Vagina (tissue), 2 donors: ENCODE measurements at regions not wholly inside any gene's neighbourhood (a gene's known extent, or its start where the extent isn't known, plus 50 kb on each side); places are given as distances from the start of the nearest gene placed in this dataset.

Experiments used
- DNase-seq, 2 donors: peaks; one replicate each; pipeline ENCODE4 v3.0.0-alpha.2; 2017; ENCODE audit errors: extremely low spot score in 2 of 2
- H3K27ac ChIP-seq: fragments of 200-600 bp; sonication (generic); one replicate; pipeline ENCODE4 v1.5.1; 2019
- H3K27me3 ChIP-seq: fragments of 200-600 bp; sonication (generic); one replicate; pipeline ENCODE4 v1.5.1; 2019
- H3K36me3 ChIP-seq, 2 donors: fragments of 200-600 bp; sonication (generic); one replicate each; pipeline ENCODE4 v1.5.1; 2017 to 2019
- H3K4me1 ChIP-seq: fragments of 200-600 bp; sonication (generic); one replicate; pipeline ENCODE4 v1.5.1; 2019
- H3K4me3 ChIP-seq, 2 donors: fragments of 200-600 bp; sonication (generic); 1 replicate in 1 of 2; 2 replicates in 1 of 2; pipeline ENCODE4 v1.5.1; 2016 to 2019
- H3K9me3 ChIP-seq: fragments of 200-600 bp; sonication (generic); one replicate; pipeline ENCODE4 v1.5.1; 2019
- POLR2A ChIP-seq, 2 donors: fragments of 450-650 bp; IDR thresholded peaks; one replicate each; pipeline ENCODE4 v1.6.1; 2017; ENCODE audit warnings: antibody characterized with exemption in 2 of 2, mild to moderate bottlenecking in 2 of 2, moderate library complexity in 2 of 2
- POLR2AphosphoS5 ChIP-seq, 2 donors: sonication (generic); formaldehyde crosslinking; IDR thresholded peaks; one replicate each; pipeline ENCODE4 v1.9.0; 2017; ENCODE audit warnings: antibody characterized with exemption in 2 of 2, mild to moderate bottlenecking in 2 of 2, low read depth in 1 of 2; ENCODE audit not compliant: insufficient read depth in 1 of 2
- intact Hi-C: fragments of 100-400 bp; cut with DNase I; formaldehyde crosslinking; loops from one replicate; pipeline ENCODE4 v1.15.1; 2023
- TF ChIP-seq, protein P1 (sequence below), 3 experiments: fragments of 450-650 bp in 2 of 3; fragments of 200-600 bp in 1 of 3; sonication (generic) in 1 of 3; IDR thresholded peaks; one replicate each; pipeline ENCODE4 v1.5.1; 2017 to 2019; ENCODE audit warnings: antibody characterized with exemption in 3 of 3, mild to moderate bottlenecking in 2 of 3, moderate library complexity in 2 of 3

DNA sequence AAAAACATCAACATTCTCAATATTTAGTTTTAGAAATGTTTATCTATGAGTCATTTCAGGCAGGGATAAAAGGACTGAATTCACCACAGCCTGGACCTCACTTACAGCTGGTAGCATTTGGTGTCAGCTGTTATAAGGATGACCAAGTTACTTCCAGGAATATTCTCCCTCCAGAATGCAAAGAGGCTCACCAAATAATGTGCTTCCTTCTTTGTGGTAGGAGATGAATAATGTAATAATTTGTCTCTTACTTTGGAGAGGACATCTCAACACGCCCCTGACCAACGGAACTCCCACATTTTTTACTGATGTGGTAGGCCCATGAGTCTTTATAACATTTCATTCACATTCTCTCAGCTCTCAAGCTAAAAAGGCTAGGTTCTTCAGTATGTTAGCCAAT is 825.9 kb upstream of the GRAMD2B start:
- Histone ChIP-seq H3K4me1 (no peaks in the 10 kb centered on the region), H3K4me3 (no peak overlapping the region), H3K27me3 (no peaks in the 10 kb centered on the region), H3K9me3 (no peaks in the 10 kb centered on the region), H3K36me3 (no peaks in the 10 kb centered on the region), H3K27ac (no peak overlapping the region)
- intact Hi-C loops: no loop called here
- no peak for DNase-seq
- no peak for TF ChIP-seq POLR2A (IDR thresholded peaks at IDR 0.05)
- no peak for TF ChIP-seq POLR2AphosphoS5 (IDR thresholded peaks at IDR 0.05; ENCODE audit: insufficient read depth in 1 of 2, low read depth in 1 of 2)
- TF ChIP-seq, protein P1, sequence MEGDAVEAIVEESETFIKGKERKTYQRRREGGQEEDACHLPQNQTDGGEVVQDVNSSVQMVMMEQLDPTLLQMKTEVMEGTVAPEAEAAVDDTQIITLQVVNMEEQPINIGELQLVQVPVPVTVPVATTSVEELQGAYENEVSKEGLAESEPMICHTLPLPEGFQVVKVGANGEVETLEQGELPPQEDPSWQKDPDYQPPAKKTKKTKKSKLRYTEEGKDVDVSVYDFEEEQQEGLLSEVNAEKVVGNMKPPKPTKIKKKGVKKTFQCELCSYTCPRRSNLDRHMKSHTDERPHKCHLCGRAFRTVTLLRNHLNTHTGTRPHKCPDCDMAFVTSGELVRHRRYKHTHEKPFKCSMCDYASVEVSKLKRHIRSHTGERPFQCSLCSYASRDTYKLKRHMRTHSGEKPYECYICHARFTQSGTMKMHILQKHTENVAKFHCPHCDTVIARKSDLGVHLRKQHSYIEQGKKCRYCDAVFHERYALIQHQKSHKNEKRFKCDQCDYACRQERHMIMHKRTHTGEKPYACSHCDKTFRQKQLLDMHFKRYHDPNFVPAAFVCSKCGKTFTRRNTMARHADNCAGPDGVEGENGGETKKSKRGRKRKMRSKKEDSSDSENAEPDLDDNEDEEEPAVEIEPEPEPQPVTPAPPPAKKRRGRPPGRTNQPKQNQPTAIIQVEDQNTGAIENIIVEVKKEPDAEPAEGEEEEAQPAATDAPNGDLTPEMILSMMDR (IDR thresholded peaks at IDR 0.05): no peak

DNA sequence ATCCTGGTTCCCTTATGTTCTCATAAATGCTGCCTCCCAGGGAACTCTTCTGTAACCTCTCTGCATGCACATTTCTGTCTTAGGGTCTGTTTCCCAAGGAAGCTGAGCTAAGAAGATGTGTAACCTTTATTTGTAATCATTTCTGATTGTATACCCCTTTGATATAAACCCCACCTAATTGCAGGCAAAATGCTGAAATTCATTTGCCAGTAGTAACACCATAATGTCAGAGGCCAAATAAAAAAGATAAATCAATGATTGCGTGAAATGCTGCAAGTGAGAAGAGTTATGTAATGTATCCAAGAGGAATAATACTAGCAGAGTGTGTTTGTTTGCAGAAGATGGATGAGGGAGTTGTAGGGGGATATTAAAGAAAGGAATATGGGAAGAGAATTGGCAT is 822.6 kb upstream of the GRAMD2B start:
- H3K36me3 ChIP-seq: no peaks in the 10 kb centered on the region
- no peaks in the 10 kb centered on the region for H3K27me3 ChIP-seq
- no peak overlapping the region for H3K27ac ChIP-seq
- TF ChIP-seq POLR2A (IDR thresholded peaks at IDR 0.05): no peak
- TF ChIP-seq, protein P1 (IDR thresholded peaks at IDR 0.05): no peak
- TF ChIP-seq POLR2AphosphoS5 (IDR thresholded peaks at IDR 0.05; ENCODE audit: insufficient read depth in 1 of 2, low read depth in 1 of 2): no peak
- DNase-seq: no peak
- no peaks in the 10 kb centered on the region for H3K4me1 ChIP-seq
- intact Hi-C loops: no loop called here
- no peaks in the 10 kb centered on the region for H3K9me3 ChIP-seq
- H3K4me3 ChIP-seq: no peak overlapping the region

DNA sequence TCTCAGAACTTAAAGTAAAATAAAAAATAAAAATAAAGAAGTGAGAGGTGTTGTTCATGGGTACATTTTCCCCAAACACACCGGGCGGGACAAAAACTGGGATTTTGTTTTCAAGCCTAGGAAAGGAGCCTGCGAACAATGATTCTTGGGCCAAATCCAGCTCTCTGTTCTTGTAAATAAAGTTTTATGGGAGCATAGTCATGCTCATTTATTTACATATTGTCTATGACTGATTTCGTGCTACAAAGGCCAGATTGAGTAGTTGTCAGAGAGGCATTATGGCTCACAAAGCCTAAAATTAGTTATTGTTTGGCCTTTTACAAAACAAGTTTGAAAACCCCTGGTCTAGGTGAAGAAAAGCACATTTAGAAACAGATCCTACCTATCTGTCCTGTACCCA is 821.0 kb upstream of the GRAMD2B start:
- Histone ChIP-seq H3K4me1 (no peaks in the 10 kb centered on the region), H3K27me3 (no peaks in the 10 kb centered on the region), H3K9me3 (no peaks in the 10 kb centered on the region), H3K27ac (no peak overlapping the region), H3K4me3 (no peak overlapping the region), H3K36me3 (no peaks in the 10 kb centered on the region)
- intact Hi-C loops: no loop called here
- TF ChIP-seq POLR2AphosphoS5 (IDR thresholded peaks at IDR 0.05; ENCODE audit: insufficient read depth in 1 of 2, low read depth in 1 of 2): no peak
- TF ChIP-seq, protein P1 (IDR thresholded peaks at IDR 0.05): no peak
- TF ChIP-seq POLR2A (IDR thresholded peaks at IDR 0.05): no peak
- no peak for DNase-seq

DNA sequence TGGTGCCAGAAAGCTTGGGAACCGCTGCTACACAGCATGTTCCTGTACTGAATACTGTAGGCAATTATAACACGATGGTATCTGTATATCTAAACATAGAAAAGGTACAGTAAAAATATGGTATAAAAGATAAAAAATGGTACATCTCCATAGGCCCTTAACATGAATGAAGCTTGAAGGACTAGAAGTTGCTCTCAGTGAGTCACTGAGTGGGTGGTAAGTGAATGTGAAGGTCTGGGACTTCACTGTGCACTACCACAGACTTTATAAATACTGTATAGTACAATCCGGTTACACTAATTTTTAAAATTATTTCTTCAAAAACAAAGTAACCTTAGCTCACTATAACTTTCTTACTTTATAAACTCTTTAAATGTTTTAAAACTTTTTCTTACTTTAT is 819.9 kb upstream of the GRAMD2B start:
- Histone ChIP-seq H3K36me3 (no peaks in the 10 kb centered on the region), H3K27ac (no peak overlapping the region), H3K4me3 (no peak overlapping the region), H3K27me3 (no peaks in the 10 kb centered on the region), H3K9me3 (no peaks in the 10 kb centered on the region), H3K4me1 (no peaks in the 10 kb centered on the region)
- intact Hi-C loops: no loop called here
- TF ChIP-seq POLR2A (IDR thresholded peaks at IDR 0.05) (no peak), POLR2AphosphoS5 (IDR thresholded peaks at IDR 0.05; ENCODE audit: insufficient read depth in 1 of 2, low read depth in 1 of 2) (no peak)
- TF ChIP-seq, protein P1 (IDR thresholded peaks at IDR 0.05): no peak
- no peak for DNase-seq

DNA sequence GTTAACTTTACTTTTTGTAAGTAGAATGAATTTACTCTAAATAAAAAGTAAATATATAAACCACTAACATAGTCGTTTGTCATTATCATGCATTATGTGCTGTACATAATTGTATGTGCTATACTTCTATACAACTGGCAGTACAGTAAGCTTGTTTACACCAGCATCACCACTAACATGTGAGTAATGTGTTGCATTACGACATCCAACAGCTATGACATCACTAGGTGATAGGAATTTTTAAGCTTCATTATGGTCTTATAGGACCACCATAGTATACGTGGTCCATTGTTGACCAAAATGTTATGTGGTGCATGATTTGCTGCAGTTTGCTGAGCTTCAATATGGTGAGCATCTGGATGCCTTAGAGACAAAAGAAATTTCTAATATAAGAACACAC is 819.1 kb upstream of the GRAMD2B start:
- no peak for DNase-seq
- intact Hi-C loops: no loop called here

More for the DNA sequence above, 819.1 kb upstream of the GRAMD2B start:
- Histone ChIP-seq H3K4me3 (no peak overlapping the region), H3K36me3 (no peaks in the 10 kb centered on the region), H3K9me3 (no peaks in the 10 kb centered on the region), H3K27me3 (no peaks in the 10 kb centered on the region), H3K4me1 (no peaks in the 10 kb centered on the region), H3K27ac (no peak overlapping the region)
- TF ChIP-seq, protein P1 (IDR thresholded peaks at IDR 0.05): no peak
- TF ChIP-seq POLR2A (IDR thresholded peaks at IDR 0.05): no peak
- no peak for TF ChIP-seq POLR2AphosphoS5 (IDR thresholded peaks at IDR 0.05; ENCODE audit: insufficient read depth in 1 of 2, low read depth in 1 of 2)
